ENCODE measurements at regions not wholly inside any gene's neighbourhood (a gene's known extent, or its start where the extent isn't known, plus 50 kb on each side); places are given as distances from the start of the nearest gene placed in this dataset.

GRCh38 chr4:112058433-112058832, 86.8 kb upstream of the FAM241A start:
- Histone ChIP-seq H3K36me3 (ENCODE audit: control insufficient read depth in 4 of 4, insufficient read depth in 3 of 4, low read depth in 1 of 4, low read length in 3 of 4) (no peaks in the 10 kb centered on the region), H3K27ac (ENCODE audit: low read depth in 1 of 2, low read length in 2 of 2) (no peak overlapping the region)
- TF ChIP-seq TAF1 (conservative IDR thresholded peaks at IDR 0.05) (no peak), REST (IDR thresholded peaks at IDR 0.05) (no peak), ZBTB33 (IDR thresholded peaks at IDR 0.05) (no peak), GABPA (IDR thresholded peaks at IDR 0.05 in 1 of 2, conservative IDR thresholded peaks at IDR 0.05 in 1 of 2) (no peak), NR2F2 (IDR thresholded peaks at IDR 0.05) (no peak), YY1 (IDR thresholded peaks at IDR 0.05) (no peak), JUND (IDR thresholded peaks at IDR 0.05) (no peak)

GRCh38 chr4:112060212-112060611, 85.0 kb upstream of the FAM241A start:
- Histone ChIP-seq H3K4me3 (ENCODE audit: low read depth in 1 of 3, low read length in 3 of 3) (no peak overlapping the region), H3K27ac (ENCODE audit: low read depth in 1 of 2, low read length in 2 of 2) (no peak overlapping the region), H3K36me3 (ENCODE audit: control insufficient read depth in 4 of 4, insufficient read depth in 3 of 4, low read depth in 1 of 4, low read length in 3 of 4) (no peaks in the 10 kb centered on the region), H3K9me3 (ENCODE audit: control insufficient read depth in 4 of 4, low read length in 3 of 4) (no peaks in the 10 kb centered on the region), H3K4me1 (ENCODE audit: control insufficient read depth in 4 of 4, insufficient read depth in 4 of 4, low read length in 3 of 4) (no peaks in the 10 kb centered on the region), H3K27me3 (ENCODE audit: control insufficient read depth in 4 of 4, insufficient read depth in 4 of 4, low read length in 3 of 4) (no peaks in the 10 kb centered on the region), H3K9ac (ENCODE audit: low read depth in 1 of 2, low read length in 2 of 2) (no peak overlapping the region)
- TF ChIP-seq RAD21 (IDR thresholded peaks at IDR 0.05): peak; percentile 31 to 57
- TF ChIP-seq ZBTB33 (IDR thresholded peaks at IDR 0.05): no peak
- DNase-seq (ENCODE audit: low spot score): no peak

More at GRCh38 chr4:112058433-112058832, 86.8 kb upstream of the FAM241A start:
- Histone ChIP-seq H3K4me1 (ENCODE audit: control insufficient read depth in 4 of 4, insufficient read depth in 4 of 4, low read length in 3 of 4) (no peaks in the 10 kb centered on the region), H3K27me3 (ENCODE audit: control insufficient read depth in 4 of 4, insufficient read depth in 4 of 4, low read length in 3 of 4) (peaks cover 0 to 3% (median 0%) of the 10 kb centered on the region in 4 donors), H3K9me3 (ENCODE audit: control insufficient read depth in 4 of 4, low read length in 3 of 4) (no peaks in the 10 kb centered on the region), H3K9ac (ENCODE audit: low read depth in 1 of 2, low read length in 2 of 2) (no peak overlapping the region), H3K4me3 (ENCODE audit: low read depth in 1 of 3, low read length in 3 of 3) (no peak overlapping the region)
- no peak for DNase-seq (ENCODE audit: low spot score)
- WGBS: 64% methylated on average over 3 of the region's 3 CpGs

- Histone ChIP-seq H3K36me3 (ENCODE audit: control insufficient read depth in 4 of 4, insufficient read depth in 3 of 4, low read depth in 1 of 4, low read length in 3 of 4) (no peaks in the 10 kb centered on the region), H3K9ac (ENCODE audit: low read depth in 1 of 2, low read length in 2 of 2) (no peak overlapping the region), H3K27ac (ENCODE audit: low read depth in 1 of 2, low read length in 2 of 2) (no peak overlapping the region), H3K9me3 (ENCODE audit: control insufficient read depth in 4 of 4, low read length in 3 of 4) (no peaks in the 10 kb centered on the region), H3K4me3 (ENCODE audit: low read depth in 1 of 3, low read length in 3 of 3) (no peak overlapping the region), H3K4me1 (ENCODE audit: control insufficient read depth in 4 of 4, insufficient read depth in 4 of 4, low read length in 3 of 4) (no peaks in the 10 kb centered on the region), H3K27me3 (ENCODE audit: control insufficient read depth in 4 of 4, insufficient read depth in 4 of 4, low read length in 3 of 4) (no peaks in the 10 kb centered on the region)
- DNase-seq (ENCODE audit: low spot score): no peak
- 67% methylated on average over 2 of the region's 2 CpGs for WGBS
- TF ChIP-seq FOXA1 (IDR thresholded peaks at IDR 0.05) (no peak), RXRA (IDR thresholded peaks at IDR 0.05) (no peak), MAX (IDR thresholded peaks at IDR 0.05) (no peak), FOXA2 (IDR thresholded peaks at IDR 0.05) (no peak), EGR1 (IDR thresholded peaks at IDR 0.05; ENCODE audit: low read depth in 2 of 2) (no peak), CTCF (IDR thresholded peaks at IDR 0.05; ENCODE audit: low read depth, low read length, missing input control) (no peak), SP1 (IDR thresholded peaks at IDR 0.05) (no peak), HNF4A (conservative IDR thresholded peaks at IDR 0.05) (no peak)
Measured at GRCh38 chr4:112061207-112061817, 83.9 kb upstream of the FAM241A start.

Data from liver (tissue), 8 donors.